H9 (cell line): ENCODE measurements at regions not wholly inside any gene's neighbourhood (a gene's known extent, or its start where the extent isn't known, plus 50 kb on each side); places are given as distances from the start of the nearest gene placed in this dataset.

Experiments used
- DNase-seq: peaks from one replicate; pipeline ENCODE4 v3.0.0-alpha.2; 2017
- H2AFZ ChIP-seq: one replicate; pipeline ENCODE4 v1.6.1; 2013; ENCODE audit warnings: mild to moderate bottlenecking, low read length, control low read depth, moderate library complexity
- H2AK5ac ChIP-seq: 2 replicates; pipeline ENCODE4 v1.6.1; 2013; ENCODE audit warnings: low read length, control low read depth, mixed read lengths; ENCODE audit not compliant: insufficient read length
- H2BK120ac ChIP-seq: one replicate; pipeline ENCODE4 v1.6.1; 2013; ENCODE audit warnings: low read depth, mild to moderate bottlenecking, low read length, control low read depth, inconsistent platforms; ENCODE audit not compliant: poor library complexity, severe bottlenecking
- H2BK12ac ChIP-seq: 2 replicates; pipeline ENCODE4 v1.6.1; 2013; ENCODE audit warnings: low read length, control low read depth, mixed read lengths, low read depth; ENCODE audit not compliant: insufficient read length
- H2BK15ac ChIP-seq: 2 replicates; pipeline ENCODE4 v1.6.1; 2013; ENCODE audit warnings: low read depth, low read length, control low read depth
- H2BK20ac ChIP-seq: one replicate; pipeline ENCODE4 v1.6.1; 2013; ENCODE audit warnings: low read depth, mild to moderate bottlenecking, low read length, control low read depth, inconsistent platforms; ENCODE audit not compliant: poor library complexity, severe bottlenecking
- H2BK5ac ChIP-seq: 2 replicates; pipeline ENCODE4 v1.6.1; 2013; ENCODE audit warnings: low read length, control low read depth, mixed read lengths; ENCODE audit not compliant: insufficient read length
- H3K14ac ChIP-seq: 2 replicates; pipeline ENCODE4 v1.6.1; 2013; ENCODE audit warnings: low read length, control low read depth; ENCODE audit not compliant: insufficient read depth
- H3K18ac ChIP-seq: 2 replicates; pipeline ENCODE4 v1.6.1; 2013; ENCODE audit warnings: low read depth, mild to moderate bottlenecking, mixed read lengths, low read length, control low read depth; ENCODE audit not compliant: insufficient read length
- H3K23ac ChIP-seq: 2 replicates; pipeline ENCODE4 v1.6.1; 2013; ENCODE audit warnings: low read length, control low read depth, mixed read lengths, low read depth; ENCODE audit not compliant: insufficient read length
- H3K23me2 ChIP-seq: 2 replicates; pipeline ENCODE4 v1.6.1; 2013; ENCODE audit warnings: low read depth, mild to moderate bottlenecking, mixed read lengths, low read length, control low read depth; ENCODE audit not compliant: insufficient read length, poor library complexity, severe bottlenecking
- H3K27ac ChIP-seq: 2 replicates; pipeline ENCODE4 v1.5.1; 2013; ENCODE audit warnings: low read length, control low read depth, mixed read lengths, low read depth; ENCODE audit not compliant: insufficient read length
- H3K27me3 ChIP-seq: 2 replicates; pipeline ENCODE4 v1.6.1; 2013; ENCODE audit warnings: low read length, control low read depth, inconsistent platforms; ENCODE audit not compliant: insufficient read depth
- H3K4ac ChIP-seq: 2 replicates; pipeline ENCODE4 v1.6.1; 2013; ENCODE audit warnings: low read depth, mild to moderate bottlenecking, control low read depth, inconsistent platforms, low read length, moderate library complexity
- H3K4me1 ChIP-seq: 2 replicates; pipeline ENCODE4 v1.6.1; 2013; ENCODE audit warnings: low read length, control low read depth, inconsistent platforms; ENCODE audit not compliant: insufficient read depth
- H3K4me2 ChIP-seq: 2 replicates; pipeline ENCODE4 v1.6.1; 2013; ENCODE audit warnings: low read length, control low read depth, mixed read lengths; ENCODE audit not compliant: insufficient read length, insufficient read depth
- H3K56ac ChIP-seq: 2 replicates; pipeline ENCODE4 v1.6.1; 2013; ENCODE audit warnings: low read depth, mild to moderate bottlenecking, mixed read lengths, low read length, control low read depth; ENCODE audit not compliant: insufficient read length
- H3K79me1 ChIP-seq: 2 replicates; pipeline ENCODE4 v1.6.1; 2013; ENCODE audit warnings: low read depth, mild to moderate bottlenecking, moderate library complexity, low read length, control low read depth, inconsistent platforms; ENCODE audit not compliant: insufficient read depth, poor library complexity, severe bottlenecking
- H3K79me2 ChIP-seq: 2 replicates; pipeline ENCODE4 v1.6.1; 2013; ENCODE audit warnings: low read length, control low read depth, inconsistent platforms; ENCODE audit not compliant: insufficient read depth
- H3K9ac ChIP-seq: 2 replicates; pipeline ENCODE4 v1.6.1; 2013; ENCODE audit warnings: low read length, control low read depth, mixed read lengths; ENCODE audit not compliant: insufficient read length; ENCODE audit errors: extremely low read depth
- H3K9me3 ChIP-seq: one replicate; pipeline ENCODE4 v1.6.1; 2013; ENCODE audit warnings: low read depth, low read length, inconsistent platforms; ENCODE audit not compliant: control insufficient read depth
- H3T11ph ChIP-seq: one replicate; pipeline ENCODE4 v1.6.1; 2013; ENCODE audit warnings: mild to moderate bottlenecking, low read length, control low read depth, inconsistent platforms
- H4K20me1 ChIP-seq: one replicate; pipeline ENCODE4 v1.6.1; 2013; ENCODE audit not compliant: control insufficient read depth, insufficient read length, insufficient read depth
- H4K5ac ChIP-seq: 2 replicates; pipeline ENCODE4 v1.6.1; 2013; ENCODE audit warnings: low read depth, mild to moderate bottlenecking, mixed read lengths, low read length, control low read depth; ENCODE audit not compliant: insufficient read length
- H4K8ac ChIP-seq: replicated peaks from 2 replicates; pipeline ENCODE4 v1.6.1; 2013; ENCODE audit warnings: low read length, control low read depth, mixed read lengths, low read depth; ENCODE audit not compliant: insufficient read length
- H4K91ac ChIP-seq: 2 replicates; pipeline ENCODE4 v1.6.1; 2013; ENCODE audit warnings: low read depth, mild to moderate bottlenecking, moderate library complexity, mixed read lengths, low read length, control low read depth; ENCODE audit not compliant: insufficient read length
- H3K27ac Mint-ChIP-seq, 3 experiments: 2 replicates in 2 of 3; 3 replicates in 1 of 3; pipeline ENCODE4 v1.8.0; 2020 to 2021; ENCODE audit warnings: mixed read lengths in 3 of 3, mild to moderate bottlenecking in 1 of 3, moderate library complexity in 1 of 3
- H3K27me3 Mint-ChIP-seq: 2 replicates; pipeline ENCODE4 v1.8.0; 2021; ENCODE audit warnings: low read depth, mild to moderate bottlenecking, moderate library complexity, mixed read lengths
- H3K36me3 Mint-ChIP-seq, 3 experiments: 2 replicates in 2 of 3; 3 replicates in 1 of 3; pipeline ENCODE4 v1.8.0; 2020 to 2021; ENCODE audit warnings: low read depth in 3 of 3, mixed read lengths in 3 of 3; ENCODE audit not compliant: insufficient read depth in 1 of 3
- H3K4me1 Mint-ChIP-seq, 2 experiments: 2 replicates each; pipeline ENCODE4 v1.8.0; 2020; ENCODE audit warnings: mixed read lengths in 2 of 2
- H3K4me3 Mint-ChIP-seq, 2 experiments: 2 replicates in 1 of 2; 3 replicates in 1 of 2; pipeline ENCODE4 v1.8.0; 2020 to 2021; ENCODE audit warnings: mild to moderate bottlenecking in 2 of 2, mixed read lengths in 2 of 2, moderate library complexity in 1 of 2
- H3K9me3 Mint-ChIP-seq, 2 experiments: 2 replicates in 1 of 2; 3 replicates in 1 of 2; pipeline ENCODE4 v1.8.0; 2020; ENCODE audit warnings: mild to moderate bottlenecking in 2 of 2, mixed read lengths in 2 of 2, moderate library complexity in 1 of 2
- CTCF ChIP-seq: fragments of 200-600 bp; sonication (generic); conservative IDR thresholded peaks from 3 replicates; pipeline ENCODE4 v1.8.0; 2021; ENCODE audit warnings: antibody characterized with exemption, mild to moderate bottlenecking
- WGBS: extraction: QIAGEN DNeasy Blood & Tissue Kit; methylation state at CpG from one replicate; pipeline ENCODE4 v1.1.7; 2013; ENCODE audit warnings: missing lambda C conversion rate, low lambda C conversion rate, mixed read lengths; ENCODE audit not compliant: insufficient read length; ENCODE audit errors: extremely low coverage; 5-methylcytosine and 5-hydroxymethylcytosine counted together

- Histone ChIP-seq H2AFZ (no peak overlapping the region), H2BK12ac (no peak overlapping the region), H3K79me2 (no peaks in the 10 kb centered on the region), H2BK15ac (no peak overlapping the region), H3K4me1 (peaks cover 5% of the 10 kb centered on the region; the same call in 1 of the 2 replicates), H3K23me2 (no peaks in the 10 kb centered on the region), H3K27ac (no peak overlapping the region), H3K14ac (no peak overlapping the region), H3K27me3 (no peaks in the 10 kb centered on the region), H4K5ac (no peak overlapping the region), H3K9ac (no peak overlapping the region), H3K56ac (no peak overlapping the region), H2AK5ac (no peak overlapping the region), H3K4me2 (no peak overlapping the region), H2BK20ac (no peak overlapping the region), H4K8ac (no peak overlapping the region), H2BK120ac (no peak overlapping the region), H4K20me1 (no peaks in the 10 kb centered on the region), H2BK5ac (no peak overlapping the region), H3K79me1 (no peaks in the 10 kb centered on the region), H3T11ph (no peak overlapping the region), H3K18ac (no peak overlapping the region), H3K23ac (no peak overlapping the region), H4K91ac (no peak overlapping the region), H3K4ac (no peak overlapping the region), H3K9me3 (no peaks in the 10 kb centered on the region)
- no peak overlapping the region for H3K27ac Mint-ChIP-seq
- no peak for DNase-seq
- TF ChIP-seq CTCF: no peak
- WGBS: no CpG with 5 or more reads among the region's 1 CpG
- H3K36me3 Mint-ChIP-seq: peaks cover 0 to 9% (median 0%) of the 10 kb centered on the region in 3 experiments; a peak in 4 of 7 replicates
- peaks cover 32 to 41% of the 10 kb centered on the region in 2 experiments for H3K4me1 Mint-ChIP-seq
- no peaks in the 10 kb centered on the region for H3K27me3 Mint-ChIP-seq
- peaks cover 0 to 5% of the 10 kb centered on the region in 2 experiments; a peak in 1 of 5 replicates for H3K9me3 Mint-ChIP-seq
- no peak overlapping the region for H3K4me3 Mint-ChIP-seq
These were observed 93.4 kb upstream of the ARHGAP28 start for GRCh38 chr18:6636091-6636490.
